ENCODE measurements at regions not wholly inside any gene's neighbourhood (a gene's known extent, or its start where the extent isn't known, plus 50 kb on each side); places are given as distances from the start of the nearest gene placed in this dataset.
"Not testable (repeated sequence)": the region's sequence is repeated elsewhere in the genome, so short reads cannot be mapped to it uniquely, and the experiment has no call there.

DNA sequence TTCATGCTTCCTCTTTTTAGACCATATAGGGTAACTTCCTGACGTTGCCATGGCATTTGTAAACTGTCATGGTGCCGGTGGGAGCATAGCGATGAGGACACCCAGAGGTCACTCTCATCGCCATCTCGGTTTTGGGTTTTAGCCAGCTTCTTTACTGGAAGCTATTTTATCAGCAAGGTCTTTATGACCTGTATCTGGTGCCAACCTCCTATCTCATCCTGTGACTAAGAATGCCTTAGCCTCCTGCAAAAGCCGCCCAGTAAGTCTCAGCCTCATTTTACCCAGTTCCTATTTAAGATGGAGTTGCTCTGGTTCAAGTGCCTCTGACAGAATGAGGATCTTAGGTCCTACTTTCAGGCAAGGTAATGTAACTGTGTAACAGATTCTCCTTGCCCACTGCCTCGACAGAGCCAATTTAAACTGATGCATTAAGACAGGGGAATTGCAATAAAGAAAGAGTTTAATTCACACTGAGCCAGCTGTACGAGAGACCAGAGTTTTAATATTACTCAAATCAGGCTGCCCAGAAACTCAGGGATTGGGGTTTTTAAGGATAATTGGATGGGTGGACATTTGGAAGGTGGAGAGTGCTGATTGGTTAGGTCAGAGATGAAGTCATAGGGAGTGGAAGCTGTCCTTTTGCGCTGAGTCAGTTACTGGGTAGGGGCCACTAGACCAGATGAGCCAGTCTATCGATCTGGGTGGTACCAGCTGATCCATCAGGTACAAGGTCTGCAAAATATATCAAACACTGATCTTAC is 59.9 kb upstream of the ATF7IP2 start:
- H3K27ac Mint-ChIP-seq (ENCODE audit: low read depth): no peak overlapping the region
- peaks cover 4% of the 10 kb centered on the region for H3K36me3 Mint-ChIP-seq (ENCODE audit: insufficient read depth)
- no peak overlapping the region for H3K4me3 Mint-ChIP-seq
- DNase-seq (ENCODE audit: low spot score in 2 of 2): no peak
- peaks cover 17% of the 10 kb centered on the region for H3K4me1 Mint-ChIP-seq
- no peaks in the 10 kb centered on the region for H3K27me3 Mint-ChIP-seq
- peaks cover 5% of the 10 kb centered on the region for H3K9me3 Mint-ChIP-seq
- ATAC-seq (replicated peaks; ENCODE audit: extremely low read depth, poor library complexity, severe bottlenecking): no peak

DNA sequence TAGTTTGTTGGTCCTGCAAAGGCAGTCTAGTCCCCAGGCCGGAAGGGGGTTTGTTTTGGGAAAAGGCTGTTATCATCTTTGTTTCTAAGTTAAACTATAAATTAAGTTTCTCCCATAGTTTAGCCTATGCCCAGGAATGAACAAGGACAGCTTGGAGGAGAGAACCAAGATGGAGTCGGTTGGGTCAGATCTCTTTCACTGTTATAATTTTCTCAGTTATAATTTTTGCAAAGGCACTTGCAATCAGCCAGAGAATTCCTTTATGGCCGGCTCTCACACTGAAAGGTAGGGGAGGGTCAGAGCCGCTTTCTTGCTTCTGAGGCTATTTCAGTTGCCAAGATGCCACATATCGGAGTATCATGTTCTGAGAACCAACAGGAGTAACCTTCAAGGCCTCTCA is 59.2 kb upstream of the ATF7IP2 start:
- peaks cover 20% of the 10 kb centered on the region for H3K4me1 Mint-ChIP-seq
- H3K27me3 Mint-ChIP-seq: no peaks in the 10 kb centered on the region

DNA sequence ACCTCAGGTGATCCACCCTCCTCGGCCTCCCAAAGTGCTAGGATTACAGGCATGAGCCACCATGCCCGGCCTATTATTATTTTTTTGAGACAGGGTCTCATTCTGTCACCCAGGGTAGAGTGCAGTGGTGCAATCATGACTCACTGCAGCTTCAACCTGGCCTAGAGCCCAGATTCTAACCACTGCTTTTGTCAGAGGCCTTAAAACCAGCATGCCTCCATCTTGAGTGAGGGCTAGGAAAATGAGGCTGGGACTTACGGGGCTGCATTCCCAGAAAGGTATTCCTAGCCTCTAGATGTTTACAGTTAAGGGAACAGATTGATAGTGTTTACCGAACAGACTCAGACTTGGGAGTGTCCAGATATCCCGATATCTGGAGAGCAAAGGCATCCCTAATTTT is 57.6 kb upstream of the ATF7IP2 start:
- peak overlapping the region; percentile 69 for H3K4me3 Mint-ChIP-seq
- not testable (repeated sequence) for H3K36me3 Mint-ChIP-seq (ENCODE audit: insufficient read depth); H3K9me3 Mint-ChIP-seq; DNase-seq (ENCODE audit: low spot score in 2 of 2); H3K27me3 Mint-ChIP-seq; H3K27ac Mint-ChIP-seq (ENCODE audit: low read depth); ATAC-seq (replicated peaks; ENCODE audit: extremely low read depth, poor library complexity, severe bottlenecking)
- H3K4me1 Mint-ChIP-seq: peaks cover 31% of the 10 kb centered on the region

More for the DNA sequence above, 59.2 kb upstream of the ATF7IP2 start:
- Mint-ChIP-seq H3K27ac (ENCODE audit: low read depth) (no peak overlapping the region), H3K36me3 (ENCODE audit: insufficient read depth) (peaks cover 4% of the 10 kb centered on the region), H3K4me3 (no peak overlapping the region), H3K9me3 (peaks cover 5% of the 10 kb centered on the region)
- no peak for ATAC-seq (replicated peaks; ENCODE audit: extremely low read depth, poor library complexity, severe bottlenecking)
- no peak for DNase-seq (ENCODE audit: low spot score in 2 of 2)

DNA sequence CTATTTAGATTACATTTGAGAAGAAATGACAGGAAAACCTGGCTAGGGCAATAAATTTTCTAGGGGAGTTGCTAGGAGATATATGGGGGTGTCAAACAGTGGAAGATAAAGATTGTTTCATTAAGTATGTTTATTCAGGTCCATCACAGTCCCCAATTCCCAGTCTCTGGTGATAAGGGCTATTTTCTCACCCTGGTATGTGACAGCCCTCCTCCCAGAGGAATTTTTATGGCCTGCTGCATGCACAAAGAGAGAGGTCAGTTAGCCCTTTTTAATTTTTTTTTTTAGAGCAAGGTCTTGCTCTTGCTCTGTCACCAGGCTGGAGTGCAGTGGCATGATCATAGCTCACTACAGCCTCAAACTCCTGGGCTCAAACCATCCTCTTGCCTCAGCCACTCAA is 53.6 kb upstream of the ATF7IP2 start:
- H3K27me3 Mint-ChIP-seq: no peaks in the 10 kb centered on the region
- no peak for DNase-seq (ENCODE audit: low spot score in 2 of 2)
- peaks cover 32% of the 10 kb centered on the region for H3K4me1 Mint-ChIP-seq
- no peak overlapping the region for H3K4me3 Mint-ChIP-seq
- no peak for ATAC-seq (replicated peaks; ENCODE audit: extremely low read depth, poor library complexity, severe bottlenecking)
- H3K36me3 Mint-ChIP-seq (ENCODE audit: insufficient read depth): peaks cover 2% of the 10 kb centered on the region
- H3K9me3 Mint-ChIP-seq: peaks cover 5% of the 10 kb centered on the region
- no peak overlapping the region for H3K27ac Mint-ChIP-seq (ENCODE audit: low read depth)

- Mint-ChIP-seq H3K36me3 (ENCODE audit: insufficient read depth) (peaks cover 5% of the 10 kb centered on the region), H3K4me1 (peaks cover 32% of the 10 kb centered on the region), H3K4me3 (peak overlapping the region; percentile 29), H3K27ac (ENCODE audit: low read depth) (peak overlapping the region; percentile 16), H3K9me3 (peaks cover 2% of the 10 kb centered on the region), H3K27me3 (no peaks in the 10 kb centered on the region)
- no peak for DNase-seq (ENCODE audit: low spot score in 2 of 2)
- ATAC-seq (replicated peaks; ENCODE audit: extremely low read depth, poor library complexity, severe bottlenecking): no peak
Observed at GRCh38 chr16:10332775-10333174, 53.1 kb upstream of the ATF7IP2 start.

DNA sequence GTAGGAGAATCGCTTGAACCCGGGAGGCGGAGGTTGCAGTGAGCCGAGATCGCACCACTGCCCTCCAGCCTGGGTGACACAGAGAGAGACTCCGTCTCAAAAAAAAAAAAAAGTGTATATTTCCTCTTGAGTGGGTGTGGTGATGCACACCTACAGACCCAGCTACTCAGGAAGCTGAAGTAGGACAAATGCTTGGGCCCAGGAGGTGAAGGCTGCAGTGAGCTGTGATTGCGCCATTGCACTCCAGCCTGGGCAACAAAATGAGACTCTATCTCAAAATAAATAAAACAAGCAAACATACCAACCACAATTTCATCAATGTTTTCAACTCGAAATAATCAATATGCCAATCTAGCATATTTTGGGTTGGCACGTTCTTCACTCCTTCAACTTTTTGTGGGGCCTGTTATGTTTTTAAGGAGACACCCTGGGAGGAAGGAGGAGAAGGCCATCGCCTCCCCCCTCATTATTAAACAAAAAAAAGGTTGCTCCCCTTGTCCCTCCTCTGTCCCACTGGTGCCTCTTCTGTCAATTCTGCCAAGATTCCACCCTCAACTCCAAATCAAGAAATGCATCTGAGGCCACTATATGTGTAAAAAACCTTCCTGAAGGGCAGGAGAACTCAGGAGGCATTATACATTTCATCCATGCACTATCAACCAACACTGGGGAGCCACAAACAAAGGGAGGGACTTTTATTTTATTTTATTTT is 52.4 kb upstream of the ATF7IP2 start:
- H3K4me1 Mint-ChIP-seq: peaks cover 32% of the 10 kb centered on the region
- no peaks in the 10 kb centered on the region for H3K27me3 Mint-ChIP-seq
- peaks cover 3% of the 10 kb centered on the region for H3K36me3 Mint-ChIP-seq (ENCODE audit: insufficient read depth)
- peak overlapping the region; percentile 71 for H3K27ac Mint-ChIP-seq (ENCODE audit: low read depth)
- no peaks in the 10 kb centered on the region for H3K9me3 Mint-ChIP-seq
- DNase-seq (ENCODE audit: low spot score in 2 of 2) (no peak), ATAC-seq (replicated peaks; ENCODE audit: extremely low read depth, poor library complexity, severe bottlenecking) (no peak)
- peak overlapping the region; percentile 29 for H3K4me3 Mint-ChIP-seq

DNA sequence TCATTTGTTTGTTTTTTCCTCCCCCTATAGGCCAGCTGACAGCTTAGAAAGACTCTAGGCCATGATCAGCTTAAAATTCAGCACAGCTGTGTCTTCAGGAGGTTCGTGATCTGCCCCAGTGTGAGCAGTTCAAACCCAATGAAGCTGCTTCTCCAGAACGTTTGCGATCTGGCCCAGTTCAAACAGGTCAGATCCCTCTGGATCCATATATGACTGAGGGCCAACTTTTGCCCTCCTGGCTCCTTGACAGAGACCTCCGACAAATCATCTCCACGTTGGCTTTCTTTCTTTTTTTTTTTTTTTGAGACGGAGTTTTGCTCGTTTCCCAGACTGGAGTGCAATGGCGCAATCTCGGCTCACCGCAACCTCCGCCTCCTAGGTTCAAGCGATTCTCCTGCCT is 50.2 kb upstream of the ATF7IP2 start:
- no peak for ATAC-seq (replicated peaks; ENCODE audit: extremely low read depth, poor library complexity, severe bottlenecking)
- no peak overlapping the region for H3K4me3 Mint-ChIP-seq
- no peak overlapping the region for H3K27ac Mint-ChIP-seq (ENCODE audit: low read depth)
- peaks cover 3% of the 10 kb centered on the region for H3K36me3 Mint-ChIP-seq (ENCODE audit: insufficient read depth)
- no peaks in the 10 kb centered on the region for H3K27me3 Mint-ChIP-seq
- peaks cover 23% of the 10 kb centered on the region for H3K4me1 Mint-ChIP-seq
- peaks cover 13% of the 10 kb centered on the region for H3K9me3 Mint-ChIP-seq
- no peak for DNase-seq (ENCODE audit: low spot score in 2 of 2)
